Stomach (tissue), 8 donors: ENCODE measurements at regions not wholly inside any gene's neighbourhood (a gene's known extent, or its start where the extent isn't known, plus 50 kb on each side); places are given as distances from the start of the nearest gene placed in this dataset.

Source experiments
- DNase-seq, 2 donors: peaks; one replicate each; pipeline versions ENCODE4 v3.0.0 to v3.0.0-alpha.2; 2013 to 2019
- H3K27ac ChIP-seq, 5 donors: fragments of 200-600 bp in 4 of 5; sonication (generic) in 4 of 5; one replicate each; pipeline ENCODE4 v1.5.1; 2013 to 2019; ENCODE audit warnings: mild to moderate bottlenecking in 1 of 5, moderate library complexity in 1 of 5
- H3K27me3 ChIP-seq, 3 donors: fragments of 200-600 bp; sonication (generic); one replicate each; pipeline ENCODE4 v1.5.1; 2017 to 2019; ENCODE audit warnings: mixed run types in 1 of 3
- H3K36me3 ChIP-seq, 4 donors: fragments of 200-600 bp; sonication (generic); 1 replicate in 3 of 4; 2 replicates in 1 of 4; pipeline ENCODE4 v1.5.1; 2016 to 2019
- H3K4me1 ChIP-seq, 4 donors: fragments of 200-600 bp; sonication (generic); one replicate each; pipeline ENCODE4 v1.5.1; 2016 to 2019
- H3K4me3 ChIP-seq, 4 donors: fragments of 200-600 bp; sonication (generic) in 3 of 4; one replicate each; pipeline ENCODE4 v1.5.1; 2016 to 2019; ENCODE audit warnings: mild to moderate bottlenecking in 1 of 4
- H3K9me3 ChIP-seq, 4 donors: fragments of 200-600 bp; sonication (generic); one replicate each; pipeline ENCODE4 v1.5.1; 2016 to 2019
- CTCF ChIP-seq, 7 experiments: fragments of 450-650 bp in 4 of 7; fragments of 200-600 bp in 3 of 7; sonication (generic) in 3 of 7; IDR thresholded peaks; one replicate each; pipeline ENCODE4 v1.5.1; 2016 to 2019; ENCODE audit warnings: antibody characterized with exemption in 7 of 7, control low read depth in 2 of 7, mild to moderate bottlenecking in 1 of 7
- EP300 ChIP-seq: sonication (generic); formaldehyde crosslinking; IDR thresholded peaks from one replicate; pipeline ENCODE4 v1.6.1; 2017; ENCODE audit warnings: antibody characterized with exemption
- POLR2A ChIP-seq, 4 donors: fragments of 450-650 bp; IDR thresholded peaks; one replicate each; pipeline ENCODE4 v1.6.1; 2016; ENCODE audit warnings: antibody characterized with exemption in 4 of 4, control low read depth in 2 of 4, mild to moderate bottlenecking in 1 of 4, moderate library complexity in 1 of 4
- POLR2AphosphoS5 ChIP-seq, 3 donors: sonication (generic); formaldehyde crosslinking; IDR thresholded peaks; one replicate each; pipeline ENCODE4 v1.6.1; 2016; ENCODE audit warnings: antibody characterized with exemption in 3 of 3
- WGBS, 5 donors: extraction: QIAGEN DNeasy Blood & Tissue Kit in 3 of 5; methylation state at CpG; one replicate each; pipeline versions ENCODE4 v1.1.5 to v1.1.7; 2013 to 2018; 5-methylcytosine and 5-hydroxymethylcytosine counted together
- intact Hi-C: fragments of 100-400 bp; cut with DNase I; formaldehyde crosslinking; loops from one replicate; pipeline ENCODE4 v1.15.1; 2023; ENCODE audit warnings: low total_unique reads
- donor health status: healthy with polysubstance abuse.
- donor health status: Bipolar disorder and iron deficiency.
- donor health status: healthy.

- no peak overlapping the region for H3K27ac ChIP-seq
- H3K36me3 ChIP-seq: no peaks in the 10 kb centered on the region
- no peak overlapping the region for H3K4me3 ChIP-seq
- peaks cover 0 to 8% (median 0%) of the 10 kb centered on the region in 3 donors for H3K27me3 ChIP-seq
- intact Hi-C loops: no loop called here
- DNase-seq: no peak
- H3K4me1 ChIP-seq: no peaks in the 10 kb centered on the region
- TF ChIP-seq CTCF (IDR thresholded peaks at IDR 0.05): no peak
- no peak for TF ChIP-seq POLR2AphosphoS5 (IDR thresholded peaks at IDR 0.05)
- no peak for TF ChIP-seq EP300
- TF ChIP-seq POLR2A (IDR thresholded peaks at IDR 0.05): no peak
- 87 to 94% (median 92%) methylated on average over 2 of the region's 2 CpGs for WGBS, 5 donors
- no peaks in the 10 kb centered on the region for H3K9me3 ChIP-seq
Observed at GRCh38 chr9:86662890-86663468, 284.3 kb downstream of the GAS1 start.

- WGBS, 5 donors: 66 to 78% (median 70%) methylated on average over 7 of the region's 7 CpGs
- TF ChIP-seq CTCF (IDR thresholded peaks at IDR 0.05) (no peak), EP300 (no peak), POLR2A (IDR thresholded peaks at IDR 0.05) (no peak)
- intact Hi-C loops: no loop called here
- Histone ChIP-seq H3K4me1 (no peaks in the 10 kb centered on the region), H3K27me3 (no peaks in the 10 kb centered on the region), H3K36me3 (no peaks in the 10 kb centered on the region), H3K27ac (no peak overlapping the region), H3K9me3 (no peaks in the 10 kb centered on the region), H3K4me3 (no peak overlapping the region)
- no peak for DNase-seq
Observed at GRCh38 chr9:86660146-86660943, 287.0 kb downstream of the GAS1 start.

- intact Hi-C loops: no loop called here
- H3K27ac ChIP-seq: no peak overlapping the region
- no peak for TF ChIP-seq CTCF (IDR thresholded peaks at IDR 0.05)
- no peak for TF ChIP-seq EP300
- TF ChIP-seq POLR2A (IDR thresholded peaks at IDR 0.05): no peak
- no peak for TF ChIP-seq POLR2AphosphoS5 (IDR thresholded peaks at IDR 0.05)
- no peak for DNase-seq
- no peaks in the 10 kb centered on the region for H3K4me1 ChIP-seq
- H3K36me3 ChIP-seq: no peaks in the 10 kb centered on the region
- H3K9me3 ChIP-seq: no peaks in the 10 kb centered on the region
- 35 to 80% (median 78%) methylated on average over 3 of the region's 3 CpGs for WGBS, 5 donors
- no peak overlapping the region for H3K4me3 ChIP-seq
- H3K27me3 ChIP-seq: no peaks in the 10 kb centered on the region
Observed at GRCh38 chr9:86659413-86660046, 287.8 kb downstream of the GAS1 start.

GRCh38 chr9:86655147-86655546 lies 292.2 kb downstream of the GAS1 start:
- Histone ChIP-seq H3K4me1 (no peaks in the 10 kb centered on the region), H3K27me3 (no peaks in the 10 kb centered on the region), H3K36me3 (no peaks in the 10 kb centered on the region), H3K9me3 (no peaks in the 10 kb centered on the region), H3K4me3 (no peak overlapping the region), H3K27ac (no peak overlapping the region)
- TF ChIP-seq EP300 (no peak), POLR2A (IDR thresholded peaks at IDR 0.05) (no peak), CTCF (IDR thresholded peaks at IDR 0.05) (no peak), POLR2AphosphoS5 (IDR thresholded peaks at IDR 0.05) (no peak)
- no peak for DNase-seq
- intact Hi-C loops: no loop called here
